HL-60 (cell line): ENCODE measurements at regions not wholly inside any gene's neighbourhood (a gene's known extent, or its start where the extent isn't known, plus 50 kb on each side); places are given as distances from the start of the nearest gene placed in this dataset.
"Not testable (repeated sequence)": the region's sequence is repeated elsewhere in the genome, so short reads cannot be mapped to it uniquely, and the experiment has no call there.

Source experiments
- DNase-seq, 2 experiments: peaks; one replicate each; pipeline ENCODE4 v3.0.0-alpha.2; 2010 to 2020; ENCODE audit warnings: low read depth in 1 of 2, low spot score in 1 of 2
- H3K27ac ChIP-seq: fragments of 250-450 bp; sonication (Bioruptor Pico); replicated peaks from 2 replicates; pipeline ENCODE4 v1.5.1; 2020; ENCODE audit warnings: mild to moderate bottlenecking, moderate library complexity
- H3K27me3 ChIP-seq: fragments of 250-450 bp; sonication (Bioruptor Pico); 2 replicates; pipeline ENCODE4 v1.5.1; 2021; ENCODE audit warnings: mild to moderate bottlenecking, moderate library complexity; ENCODE audit not compliant: insufficient read depth, poor library complexity, severe bottlenecking
- H3K4me3 ChIP-seq: replicated peaks from 2 replicates; pipeline ENCODE4 v1.5.1; 2011; ENCODE audit warnings: mild to moderate bottlenecking, control low read depth, low read length; ENCODE audit not compliant: insufficient read depth
- CTCF ChIP-seq: IDR thresholded peaks from one replicate; pipeline ENCODE4 v1.5.1; 2011; ENCODE audit warnings: low read length, control low read depth, inconsistent platforms; ENCODE audit not compliant: insufficient read depth
- GABPA ChIP-seq: IDR thresholded peaks from 2 replicates; pipeline ENCODE4 v1.6.1; 2012; ENCODE audit warnings: low read depth
- POLR2AphosphoS5 ChIP-seq: IDR thresholded peaks from 2 replicates; pipeline ENCODE4 v1.6.1; 2012; ENCODE audit warnings: low read depth
- REST ChIP-seq: IDR thresholded peaks from 2 replicates; pipeline ENCODE4 v1.6.1; 2012; ENCODE audit warnings: low read depth; ENCODE audit not compliant: insufficient replicate concordance
- SPI1 ChIP-seq: IDR thresholded peaks from 2 replicates; pipeline ENCODE4 v1.6.1; 2012; ENCODE audit warnings: low read depth, mild to moderate bottlenecking, borderline replicate concordance

GRCh38 chr12:59298296-59298695 is 297.5 kb upstream of the SLC16A7 start:
- no peak for TF ChIP-seq GABPA
- no peak for TF ChIP-seq SPI1
- no peak for TF ChIP-seq CTCF
- no peak for TF ChIP-seq POLR2AphosphoS5
- no peak for TF ChIP-seq REST
- no peaks in the 10 kb centered on the region for H3K27me3 ChIP-seq
- no peak overlapping the region for H3K27ac ChIP-seq
- no peak overlapping the region for H3K4me3 ChIP-seq
- DNase-seq, result no peak

- DNase-seq, result no peak
- no peak overlapping the region for H3K27ac ChIP-seq
- no peak overlapping the region for H3K4me3 ChIP-seq
- TF ChIP-seq POLR2AphosphoS5 (no peak), REST (no peak), GABPA (no peak), SPI1 (no peak), CTCF (no peak)
- no peaks in the 10 kb centered on the region for H3K27me3 ChIP-seq
These were observed 301.6 kb upstream of the SLC16A7 start for GRCh38 chr12:59294221-59294620.

- Histone ChIP-seq H3K27me3 (no peaks in the 10 kb centered on the region), H3K4me3 (no peak overlapping the region), H3K27ac (no peak overlapping the region)
- TF ChIP-seq SPI1 (no peak), GABPA (no peak), CTCF (no peak), POLR2AphosphoS5 (no peak), REST (no peak)
- no peak for DNase-seq
These were observed 312.8 kb upstream of the SLC16A7 start for GRCh38 chr12:59282999-59283398.

- not testable (repeated sequence) for DNase-seq, H3K27me3 ChIP-seq, H3K27ac ChIP-seq, H3K4me3 ChIP-seq
These were observed 322.3 kb upstream of the SLC16A7 start for GRCh38 chr12:59273561-59273960.
